ENCODE measurements at regions not wholly inside any gene's neighbourhood (a gene's known extent, or its start where the extent isn't known, plus 50 kb on each side); places are given as distances from the start of the nearest gene placed in this dataset.

GRCh38 chr4:89561048-89561447, 253.4 kb upstream of the GPRIN3 start:
- no peaks in the 10 kb centered on the region for H3K9me3 Mint-ChIP-seq (ENCODE audit: low read depth)
- H3K27ac Mint-ChIP-seq (ENCODE audit: unreplicated experiment) = no peak overlapping the region
- no peak for TF ChIP-seq CTCF (IDR thresholded peaks at IDR 0.05)
- DNase-seq (ENCODE audit: low spot score) = no peak
- H3K36me3 Mint-ChIP-seq (ENCODE audit: low read depth) = no peaks in the 10 kb centered on the region
- no peaks in the 10 kb centered on the region for H3K4me1 Mint-ChIP-seq (ENCODE audit: low read depth)
- H3K4me3 Mint-ChIP-seq (ENCODE audit: unreplicated experiment) = no peak overlapping the region
- no peaks in the 10 kb centered on the region for H3K27me3 Mint-ChIP-seq (ENCODE audit: low read depth)

GRCh38 chr4:89558147-89558546, 250.5 kb upstream of the GPRIN3 start:
- no peaks in the 10 kb centered on the region for H3K27me3 Mint-ChIP-seq (ENCODE audit: low read depth)
- peak; percentile 72 for TF ChIP-seq CTCF (IDR thresholded peaks at IDR 0.05)
- no peak overlapping the region for H3K4me3 Mint-ChIP-seq (ENCODE audit: unreplicated experiment)
- no peak for DNase-seq (ENCODE audit: low spot score)
- H3K4me1 Mint-ChIP-seq (ENCODE audit: low read depth) = no peaks in the 10 kb centered on the region
- H3K9me3 Mint-ChIP-seq (ENCODE audit: low read depth) = no peaks in the 10 kb centered on the region
- no peak overlapping the region for H3K27ac Mint-ChIP-seq (ENCODE audit: unreplicated experiment)
- no peaks in the 10 kb centered on the region for H3K36me3 Mint-ChIP-seq (ENCODE audit: low read depth)

GRCh38 chr4:89556601-89557305, 249.2 kb upstream of the GPRIN3 start:
- no peaks in the 10 kb centered on the region for H3K9me3 Mint-ChIP-seq (ENCODE audit: low read depth)
- H3K4me3 Mint-ChIP-seq (ENCODE audit: unreplicated experiment) = no peak overlapping the region
- no peak for DNase-seq (ENCODE audit: low spot score)
- no peaks in the 10 kb centered on the region for H3K27me3 Mint-ChIP-seq (ENCODE audit: low read depth)
- no peaks in the 10 kb centered on the region for H3K4me1 Mint-ChIP-seq (ENCODE audit: low read depth)
- no peaks in the 10 kb centered on the region for H3K36me3 Mint-ChIP-seq (ENCODE audit: low read depth)
- no peak overlapping the region for H3K27ac Mint-ChIP-seq (ENCODE audit: unreplicated experiment)
- no peak for TF ChIP-seq CTCF (IDR thresholded peaks at IDR 0.05)

GRCh38 chr4:89551191-89551590, 243.6 kb upstream of the GPRIN3 start:
- no peaks in the 10 kb centered on the region for H3K27me3 Mint-ChIP-seq (ENCODE audit: low read depth)
- DNase-seq (ENCODE audit: low spot score) = no peak
- H3K4me3 Mint-ChIP-seq (ENCODE audit: unreplicated experiment) = no peak overlapping the region
- TF ChIP-seq CTCF (IDR thresholded peaks at IDR 0.05) = no peak
- peaks cover 4% of the 10 kb centered on the region for H3K9me3 Mint-ChIP-seq (ENCODE audit: low read depth)
- H3K27ac Mint-ChIP-seq (ENCODE audit: unreplicated experiment) = no peak overlapping the region
- no peaks in the 10 kb centered on the region for H3K36me3 Mint-ChIP-seq (ENCODE audit: low read depth)
- no peaks in the 10 kb centered on the region for H3K4me1 Mint-ChIP-seq (ENCODE audit: low read depth)

GRCh38 chr4:89549907-89550306, 242.3 kb upstream of the GPRIN3 start:
- no peak for TF ChIP-seq CTCF (IDR thresholded peaks at IDR 0.05)
- Mint-ChIP-seq H3K9me3 (ENCODE audit: low read depth) (peaks cover 16% of the 10 kb centered on the region), H3K27me3 (ENCODE audit: low read depth) (no peaks in the 10 kb centered on the region), H3K36me3 (ENCODE audit: low read depth) (no peaks in the 10 kb centered on the region), H3K27ac (ENCODE audit: unreplicated experiment) (no peak overlapping the region), H3K4me1 (ENCODE audit: low read depth) (no peaks in the 10 kb centered on the region), H3K4me3 (ENCODE audit: unreplicated experiment) (no peak overlapping the region)
- no peak for DNase-seq (ENCODE audit: low spot score)
